ENCODE measurements at regions not wholly inside any gene's neighbourhood (a gene's known extent, or its start where the extent isn't known, plus 50 kb on each side); places are given as distances from the start of the nearest gene placed in this dataset.
"Not testable (repeated sequence)": the region's sequence is repeated elsewhere in the genome, so short reads cannot be mapped to it uniquely, and the experiment has no call there.

GRCh38 chr4:170389411-170389810 is 299.7 kb upstream of the AADAT start:
- H3K9ac ChIP-seq (ENCODE audit: low read depth, low read length), result no peak overlapping the region
- no peaks in the 10 kb centered on the region for H3K36me3 ChIP-seq (ENCODE audit: insufficient read depth, low read depth, low read length)
- no peaks in the 10 kb centered on the region for H3K9me3 ChIP-seq (ENCODE audit: insufficient read depth, low read depth, low read length)
- H3K27ac ChIP-seq (ENCODE audit: low read length), result no peak overlapping the region
- no peaks in the 10 kb centered on the region for H3K4me1 ChIP-seq (ENCODE audit: insufficient read depth, low read length)
- no peaks in the 10 kb centered on the region for H3K27me3 ChIP-seq (ENCODE audit: insufficient read depth, low read length)
- no peak overlapping the region for H3K4me3 ChIP-seq (ENCODE audit: low read length)

- Histone ChIP-seq H3K9me3 (ENCODE audit: insufficient read depth, low read depth, low read length) (no peaks in the 10 kb centered on the region), H3K27ac (ENCODE audit: low read length) (no peak overlapping the region)
These were observed 298.5 kb upstream of the AADAT start for GRCh38 chr4:170388255-170388654.

GRCh38 chr4:170386971-170387370 is 297.2 kb upstream of the AADAT start:
- no peaks in the 10 kb centered on the region for H3K4me1 ChIP-seq (ENCODE audit: insufficient read depth, low read length)
- no peak overlapping the region for H3K27ac ChIP-seq (ENCODE audit: low read length)
- H3K27me3 ChIP-seq (ENCODE audit: insufficient read depth, low read length), result no peaks in the 10 kb centered on the region
- H3K36me3 ChIP-seq (ENCODE audit: insufficient read depth, low read depth, low read length), result no peaks in the 10 kb centered on the region
- no peak overlapping the region for H3K9ac ChIP-seq (ENCODE audit: low read depth, low read length)
- H3K9me3 ChIP-seq (ENCODE audit: insufficient read depth, low read depth, low read length), result no peaks in the 10 kb centered on the region
- no peak overlapping the region for H3K4me3 ChIP-seq (ENCODE audit: low read length)

More at GRCh38 chr4:170388255-170388654, 298.5 kb upstream of the AADAT start:
- Histone ChIP-seq H3K36me3 (ENCODE audit: insufficient read depth, low read depth, low read length) (no peaks in the 10 kb centered on the region), H3K4me3 (ENCODE audit: low read length) (no peak overlapping the region), H3K4me1 (ENCODE audit: insufficient read depth, low read length) (no peaks in the 10 kb centered on the region), H3K27me3 (ENCODE audit: insufficient read depth, low read length) (no peaks in the 10 kb centered on the region), H3K9ac (ENCODE audit: low read depth, low read length) (no peak overlapping the region)

- no peaks in the 10 kb centered on the region for H3K4me1 ChIP-seq (ENCODE audit: insufficient read depth, low read length)
- H3K27ac ChIP-seq (ENCODE audit: low read length), result no peak overlapping the region
- H3K4me3 ChIP-seq (ENCODE audit: low read length), result no peak overlapping the region
- H3K9me3 ChIP-seq (ENCODE audit: insufficient read depth, low read depth, low read length), result no peaks in the 10 kb centered on the region
- H3K9ac ChIP-seq (ENCODE audit: low read depth, low read length), result no peak overlapping the region
- H3K36me3 ChIP-seq (ENCODE audit: insufficient read depth, low read depth, low read length), result no peaks in the 10 kb centered on the region
- H3K27me3 ChIP-seq (ENCODE audit: insufficient read depth, low read length), result no peaks in the 10 kb centered on the region
These were observed 296.8 kb upstream of the AADAT start for GRCh38 chr4:170386511-170386910.

GRCh38 chr4:170374770-170375169 is 285.0 kb upstream of the AADAT start:
- Histone ChIP-seq H3K9me3 (ENCODE audit: insufficient read depth, low read depth, low read length) (no peaks in the 10 kb centered on the region), H3K27me3 (ENCODE audit: insufficient read depth, low read length) (no peaks in the 10 kb centered on the region), H3K4me1 (ENCODE audit: insufficient read depth, low read length) (no peaks in the 10 kb centered on the region), H3K27ac (ENCODE audit: low read length) (no peak overlapping the region), H3K36me3 (ENCODE audit: insufficient read depth, low read depth, low read length) (no peaks in the 10 kb centered on the region), H3K4me3 (ENCODE audit: low read length) (no peak overlapping the region), H3K9ac (ENCODE audit: low read depth, low read length) (no peak overlapping the region)

- H3K36me3 ChIP-seq (ENCODE audit: insufficient read depth, low read depth, low read length), result no peaks in the 10 kb centered on the region
- no peaks in the 10 kb centered on the region for H3K4me1 ChIP-seq (ENCODE audit: insufficient read depth, low read length)
- no peak overlapping the region for H3K27ac ChIP-seq (ENCODE audit: low read length)
- H3K4me3 ChIP-seq (ENCODE audit: low read length), result no peak overlapping the region
- H3K27me3 ChIP-seq (ENCODE audit: insufficient read depth, low read length), result no peaks in the 10 kb centered on the region
- H3K9ac ChIP-seq (ENCODE audit: low read depth, low read length), result no peak overlapping the region
- H3K9me3 ChIP-seq (ENCODE audit: insufficient read depth, low read depth, low read length), result no peaks in the 10 kb centered on the region; the same call in 1 of the 2 replicates
These were observed 259.2 kb upstream of the AADAT start for GRCh38 chr4:170348945-170349344.

GRCh38 chr4:170347191-170347590 is 257.4 kb upstream of the AADAT start:
- H3K9ac ChIP-seq (ENCODE audit: low read depth, low read length); H3K27me3 ChIP-seq (ENCODE audit: insufficient read depth, low read length); H3K27ac ChIP-seq (ENCODE audit: low read length); H3K9me3 ChIP-seq (ENCODE audit: insufficient read depth, low read depth, low read length); H3K36me3 ChIP-seq (ENCODE audit: insufficient read depth, low read depth, low read length); H3K4me1 ChIP-seq (ENCODE audit: insufficient read depth, low read length); H3K4me3 ChIP-seq (ENCODE audit: low read length): not testable (repeated sequence)

- no peak overlapping the region for H3K4me3 ChIP-seq (ENCODE audit: low read length)
- no peaks in the 10 kb centered on the region for H3K36me3 ChIP-seq (ENCODE audit: insufficient read depth, low read depth, low read length)
- H3K27me3 ChIP-seq (ENCODE audit: insufficient read depth, low read length), result no peaks in the 10 kb centered on the region
- no peaks in the 10 kb centered on the region for H3K4me1 ChIP-seq (ENCODE audit: insufficient read depth, low read length)
- H3K9me3 ChIP-seq (ENCODE audit: insufficient read depth, low read depth, low read length), result peaks cover 19% of the 10 kb centered on the region
- no peak overlapping the region for H3K9ac ChIP-seq (ENCODE audit: low read depth, low read length)
- H3K27ac ChIP-seq (ENCODE audit: low read length), result no peak overlapping the region
These were observed 249.8 kb upstream of the AADAT start for GRCh38 chr4:170339522-170339921.

GRCh38 chr4:170336238-170336775 is 246.6 kb upstream of the AADAT start:
- Histone ChIP-seq H3K27me3 (ENCODE audit: insufficient read depth, low read length) (no peaks in the 10 kb centered on the region), H3K36me3 (ENCODE audit: insufficient read depth, low read depth, low read length) (no peaks in the 10 kb centered on the region), H3K9me3 (ENCODE audit: insufficient read depth, low read depth, low read length) (peaks cover 13% of the 10 kb centered on the region), H3K27ac (ENCODE audit: low read length) (no peak overlapping the region), H3K4me1 (ENCODE audit: insufficient read depth, low read length) (no peaks in the 10 kb centered on the region), H3K9ac (ENCODE audit: low read depth, low read length) (no peak overlapping the region), H3K4me3 (ENCODE audit: low read length) (no peak overlapping the region)

- no peaks in the 10 kb centered on the region for H3K4me1 ChIP-seq (ENCODE audit: insufficient read depth, low read length)
These were observed 235.8 kb upstream of the AADAT start for GRCh38 chr4:170325599-170325998.

GRCh38 chr4:170323623-170324022 is 233.9 kb upstream of the AADAT start:
- Histone ChIP-seq H3K4me3 (ENCODE audit: low read length) (no peak overlapping the region), H3K4me1 (ENCODE audit: insufficient read depth, low read length) (no peaks in the 10 kb centered on the region), H3K9me3 (ENCODE audit: insufficient read depth, low read depth, low read length) (no peaks in the 10 kb centered on the region), H3K27me3 (ENCODE audit: insufficient read depth, low read length) (no peaks in the 10 kb centered on the region), H3K27ac (ENCODE audit: low read length) (no peak overlapping the region), H3K36me3 (ENCODE audit: insufficient read depth, low read depth, low read length) (no peaks in the 10 kb centered on the region), H3K9ac (ENCODE audit: low read depth, low read length) (no peak overlapping the region)

More at GRCh38 chr4:170325599-170325998, 235.8 kb upstream of the AADAT start:
- H3K27me3 ChIP-seq (ENCODE audit: insufficient read depth, low read length), result no peaks in the 10 kb centered on the region
- no peaks in the 10 kb centered on the region for H3K36me3 ChIP-seq (ENCODE audit: insufficient read depth, low read depth, low read length)
- H3K27ac ChIP-seq (ENCODE audit: low read length), result no peak overlapping the region
- no peaks in the 10 kb centered on the region for H3K9me3 ChIP-seq (ENCODE audit: insufficient read depth, low read depth, low read length)
- H3K9ac ChIP-seq (ENCODE audit: low read depth, low read length), result no peak overlapping the region
- no peak overlapping the region for H3K4me3 ChIP-seq (ENCODE audit: low read length)

GRCh38 chr4:170307182-170307581 is 217.4 kb upstream of the AADAT start:
- Histone ChIP-seq H3K4me3 (ENCODE audit: low read length) (no peak overlapping the region), H3K27me3 (ENCODE audit: insufficient read depth, low read length) (no peaks in the 10 kb centered on the region), H3K36me3 (ENCODE audit: insufficient read depth, low read depth, low read length) (no peaks in the 10 kb centered on the region), H3K27ac (ENCODE audit: low read length) (no peak overlapping the region), H3K9me3 (ENCODE audit: insufficient read depth, low read depth, low read length) (no peaks in the 10 kb centered on the region), H3K9ac (ENCODE audit: low read depth, low read length) (no peak overlapping the region), H3K4me1 (ENCODE audit: insufficient read depth, low read length) (no peaks in the 10 kb centered on the region)

Data from iPS-20b (cell line).